Spleen (tissue), 11 donors: ENCODE measurements at regions not wholly inside any gene's neighbourhood (a gene's known extent, or its start where the extent isn't known, plus 50 kb on each side); places are given as distances from the start of the nearest gene placed in this dataset.

ENCODE experiments used
- DNase-seq: peaks from one replicate; pipeline ENCODE4 v3.0.0-alpha.2; 2020
- H3K27ac ChIP-seq, 8 donors: fragments of 200-600 bp; sonication (generic) in 7 of 8; 1 replicate in 4 of 8; 2 replicates in 4 of 8; pipeline versions ENCODE4 v1.5.0 to v1.8.0; 2016 to 2021; ENCODE audit warnings: inconsistent platforms in 4 of 8, mild to moderate bottlenecking in 4 of 8, moderate library complexity in 1 of 8
- H3K27me3 ChIP-seq, 7 donors: fragments of 200-600 bp; sonication (generic) in 6 of 7; replicated peaks in 1 of 7; 1 replicate in 4 of 7; 2 replicates in 3 of 7; pipeline versions ENCODE4 v1.5.0 to v1.8.0; 2016 to 2021; ENCODE audit warnings: inconsistent platforms in 3 of 7, mild to moderate bottlenecking in 1 of 7
- H3K36me3 ChIP-seq, 6 donors: fragments of 200-600 bp; sonication (generic) in 5 of 6; 1 replicate in 4 of 6; 2 replicates in 2 of 6; pipeline versions ENCODE4 v1.5.0 to v1.8.0; 2016 to 2021; ENCODE audit warnings: inconsistent platforms in 2 of 6
- H3K4me1 ChIP-seq, 6 donors: fragments of 200-600 bp; sonication (generic) in 5 of 6; 1 replicate in 3 of 6; 2 replicates in 3 of 6; pipeline versions ENCODE4 v1.5.0 to v1.8.0; 2016 to 2021; ENCODE audit warnings: inconsistent platforms in 3 of 6
- H3K4me3 ChIP-seq, 8 donors: fragments of 200-600 bp; sonication (generic) in 7 of 8; 1 replicate in 4 of 8; 2 replicates in 4 of 8; pipeline versions ENCODE4 v1.5.0 to v1.8.0; 2016 to 2021; ENCODE audit warnings: inconsistent platforms in 4 of 8, mild to moderate bottlenecking in 4 of 8, moderate library complexity in 2 of 8
- H3K9me3 ChIP-seq, 8 donors: fragments of 200-600 bp; sonication (generic) in 7 of 8; 1 replicate in 4 of 8; 2 replicates in 4 of 8; pipeline versions ENCODE4 v1.5.0 to v1.8.0; 2016 to 2021; ENCODE audit warnings: inconsistent platforms in 4 of 8
- POLR2A ChIP-seq, 3 donors: fragments of 450-650 bp; IDR thresholded peaks; one replicate each; pipeline ENCODE4 v1.5.1; 2017; ENCODE audit warnings: antibody characterized with exemption in 3 of 3, mild to moderate bottlenecking in 1 of 3
- POLR2AphosphoS5 ChIP-seq, 3 donors: sonication (generic); formaldehyde crosslinking; IDR thresholded peaks; one replicate each; pipeline ENCODE4 v1.5.1; 2017; ENCODE audit warnings: antibody characterized with exemption in 3 of 3
- WGBS, 5 donors: extraction: QIAGEN DNeasy Blood & Tissue Kit in 3 of 5; methylation state at CpG; one replicate each; pipeline versions ENCODE4 v1.1.5 to v1.1.7; 2013 to 2018; 5-methylcytosine and 5-hydroxymethylcytosine counted together
- intact Hi-C: fragments of 100-400 bp; cut with DNase I; formaldehyde crosslinking; loops from one replicate; pipeline ENCODE4 v1.15.0; 2023; ENCODE audit warnings: low total_unique reads
- TF ChIP-seq, protein P1 (sequence below), 11 experiments: fragments of 200-600 bp in 7 of 11; fragments of 450-650 bp in 4 of 11; sonication (generic) in 4 of 11; IDR thresholded peaks in 8 of 11; conservative IDR thresholded peaks in 3 of 11; 1 replicate in 7 of 11; 2 replicates in 4 of 11; pipeline versions ENCODE4 v1.4.0 to v1.8.0; 2016 to 2021; ENCODE audit warnings: antibody characterized with exemption in 11 of 11, inconsistent platforms in 4 of 11, mild to moderate bottlenecking in 1 of 11
- donor health status: healthy with polysubstance abuse.
- donor health status: DM: no; HTN: no; CAD: no; lungs with moderate emphysema.
- donor health status: DM: no; HTN: no; CAD: no.
- donor health status: Bipolar disorder and iron deficiency.
- donor health status: healthy.
- donor health status: DM: no; HTN: no; CAD: no.
- donor health status: DM: yes; HTN: yes; CAD: no.

DNA sequence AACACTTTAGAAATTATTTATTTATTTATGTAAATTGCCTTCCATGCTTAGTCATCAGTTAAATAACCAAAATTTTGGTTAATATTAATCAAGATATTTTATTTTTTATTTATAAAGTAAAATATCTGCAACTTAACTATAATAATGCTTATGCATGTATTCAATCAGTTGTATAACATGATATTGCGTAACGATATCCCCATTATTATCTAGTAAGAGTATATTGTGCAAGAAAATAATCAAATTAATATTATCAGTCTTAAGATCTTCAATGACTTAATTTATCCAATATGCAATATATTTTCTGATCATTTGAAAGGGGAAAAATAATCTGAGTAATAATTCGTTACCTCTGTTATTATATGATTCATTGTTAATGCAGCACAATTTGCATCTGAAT is 596.7 kb downstream of the GABRG1 start:
- no peak for TF ChIP-seq POLR2AphosphoS5 (IDR thresholded peaks at IDR 0.05)
- TF ChIP-seq, protein P1, sequence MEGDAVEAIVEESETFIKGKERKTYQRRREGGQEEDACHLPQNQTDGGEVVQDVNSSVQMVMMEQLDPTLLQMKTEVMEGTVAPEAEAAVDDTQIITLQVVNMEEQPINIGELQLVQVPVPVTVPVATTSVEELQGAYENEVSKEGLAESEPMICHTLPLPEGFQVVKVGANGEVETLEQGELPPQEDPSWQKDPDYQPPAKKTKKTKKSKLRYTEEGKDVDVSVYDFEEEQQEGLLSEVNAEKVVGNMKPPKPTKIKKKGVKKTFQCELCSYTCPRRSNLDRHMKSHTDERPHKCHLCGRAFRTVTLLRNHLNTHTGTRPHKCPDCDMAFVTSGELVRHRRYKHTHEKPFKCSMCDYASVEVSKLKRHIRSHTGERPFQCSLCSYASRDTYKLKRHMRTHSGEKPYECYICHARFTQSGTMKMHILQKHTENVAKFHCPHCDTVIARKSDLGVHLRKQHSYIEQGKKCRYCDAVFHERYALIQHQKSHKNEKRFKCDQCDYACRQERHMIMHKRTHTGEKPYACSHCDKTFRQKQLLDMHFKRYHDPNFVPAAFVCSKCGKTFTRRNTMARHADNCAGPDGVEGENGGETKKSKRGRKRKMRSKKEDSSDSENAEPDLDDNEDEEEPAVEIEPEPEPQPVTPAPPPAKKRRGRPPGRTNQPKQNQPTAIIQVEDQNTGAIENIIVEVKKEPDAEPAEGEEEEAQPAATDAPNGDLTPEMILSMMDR (IDR thresholded peaks at IDR 0.05 in 8 of 11, conservative IDR thresholded peaks at IDR 0.05 in 3 of 11) = no peak
- TF ChIP-seq POLR2A (IDR thresholded peaks at IDR 0.05) = no peak
- Histone ChIP-seq H3K4me1 (no peaks in the 10 kb centered on the region), H3K9me3 (peaks cover 0 to 38% (median 31%) of the 10 kb centered on the region in 8 donors), H3K27ac (no peak overlapping the region), H3K36me3 (no peaks in the 10 kb centered on the region), H3K4me3 (no peak overlapping the region), H3K27me3 (no peaks in the 10 kb centered on the region)
- no peak for DNase-seq
- intact Hi-C loops = no loop called here
- WGBS, 5 donors = 88 to 94% (median 91%) methylated on average over 3 of the region's 3 CpGs

DNA sequence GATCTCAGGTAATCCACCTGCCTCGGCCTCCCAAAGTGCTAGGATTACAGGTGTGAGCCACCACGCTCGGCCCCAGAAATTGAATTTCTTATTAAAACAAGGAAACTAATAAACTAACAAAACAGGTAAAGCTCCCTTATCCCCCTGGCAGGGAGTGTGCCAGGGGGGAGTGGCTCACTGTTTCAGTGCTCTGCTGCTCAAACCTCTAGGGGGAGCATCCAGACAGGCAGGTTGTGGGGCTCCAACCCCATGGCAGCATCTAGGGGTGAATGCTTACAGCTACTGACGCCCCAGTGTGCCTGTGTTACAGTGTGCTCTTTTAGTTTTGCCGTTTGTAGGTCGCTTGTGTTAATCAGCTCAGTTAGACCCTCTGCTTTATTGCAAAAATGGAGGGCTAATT is 605.0 kb downstream of the GABRG1 start:
- no peaks in the 10 kb centered on the region for H3K36me3 ChIP-seq
- 83 to 93% (median 86%) methylated on average over 6 of the region's 6 CpGs for WGBS, 5 donors
- H3K4me1 ChIP-seq = no peaks in the 10 kb centered on the region
- no peak for DNase-seq
- H3K4me3 ChIP-seq = no peak overlapping the region
- no peak overlapping the region for H3K27ac ChIP-seq
- intact Hi-C loops = no loop called here
- H3K9me3 ChIP-seq = peaks cover 0 to 21% (median 0%) of the 10 kb centered on the region in 8 donors
- TF ChIP-seq, protein P1 (IDR thresholded peaks at IDR 0.05 in 8 of 11, conservative IDR thresholded peaks at IDR 0.05 in 3 of 11) = no peak
- TF ChIP-seq POLR2A (IDR thresholded peaks at IDR 0.05) = no peak
- H3K27me3 ChIP-seq = no peaks in the 10 kb centered on the region

DNA sequence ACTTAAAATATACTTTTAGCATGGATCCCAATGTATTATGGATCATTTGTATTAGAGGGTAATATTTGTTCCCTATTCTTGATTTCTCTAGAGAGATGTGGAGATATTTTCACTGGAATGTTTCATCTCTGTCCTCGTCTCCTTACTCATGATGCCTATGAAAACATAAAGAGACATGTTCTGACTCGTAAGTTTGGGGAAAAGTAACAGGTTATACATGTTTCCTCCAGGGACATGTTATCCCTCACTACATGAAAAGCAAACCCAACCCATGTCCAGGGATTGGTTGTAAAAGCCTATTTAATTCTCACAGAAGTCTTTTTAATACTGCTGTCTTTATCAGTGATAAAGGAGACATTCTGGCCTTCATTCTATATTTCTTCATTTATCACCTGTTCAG is 621.4 kb downstream of the GABRG1 start:
- WGBS, 5 donors = 73 to 84% (median 77%) methylated on average over 2 of the region's 2 CpGs
- Histone ChIP-seq H3K4me1 (no peaks in the 10 kb centered on the region), H3K27me3 (no peaks in the 10 kb centered on the region), H3K27ac (no peak overlapping the region), H3K36me3 (no peaks in the 10 kb centered on the region), H3K4me3 (no peak overlapping the region), H3K9me3 (no peaks in the 10 kb centered on the region)
- no peak for TF ChIP-seq POLR2A (IDR thresholded peaks at IDR 0.05)
- no peak for TF ChIP-seq POLR2AphosphoS5 (IDR thresholded peaks at IDR 0.05)
- TF ChIP-seq, protein P1 (IDR thresholded peaks at IDR 0.05 in 8 of 11, conservative IDR thresholded peaks at IDR 0.05 in 3 of 11) = no peak
- intact Hi-C loops = no loop called here
- no peak for DNase-seq

DNA sequence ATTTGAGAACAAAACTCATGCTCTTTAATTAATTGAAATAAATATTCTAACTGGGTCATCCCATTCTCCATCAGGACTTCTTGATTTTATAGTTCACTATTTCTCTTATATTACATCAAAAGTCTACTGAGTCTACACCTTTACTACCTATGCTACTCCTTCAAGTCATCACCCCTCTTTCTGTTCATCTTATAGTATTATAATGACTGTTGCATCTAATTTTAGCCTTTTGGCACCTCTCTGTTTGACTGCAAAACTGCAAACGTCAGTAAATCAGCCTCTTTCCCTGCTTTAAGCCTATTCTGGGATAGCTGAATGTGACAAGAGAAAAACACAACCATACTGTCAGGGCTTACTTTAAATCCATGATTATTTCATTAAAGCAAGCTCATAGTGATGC is 639.1 kb downstream of the GABRG1 start:
- WGBS, 5 donors = 57 to 74% (median 61%) methylated on average over 1 of the region's 1 CpG
- no peak for DNase-seq
- no peaks in the 10 kb centered on the region for H3K9me3 ChIP-seq
- H3K27me3 ChIP-seq = no peaks in the 10 kb centered on the region
- H3K4me3 ChIP-seq = no peak overlapping the region
- H3K27ac ChIP-seq = no peak overlapping the region
- no peak for TF ChIP-seq POLR2A (IDR thresholded peaks at IDR 0.05)
- TF ChIP-seq, protein P1 (IDR thresholded peaks at IDR 0.05 in 8 of 11, conservative IDR thresholded peaks at IDR 0.05 in 3 of 11) = no peak
- no peak for TF ChIP-seq POLR2AphosphoS5 (IDR thresholded peaks at IDR 0.05)
- intact Hi-C loops = no loop called here
- H3K36me3 ChIP-seq = no peaks in the 10 kb centered on the region
- no peaks in the 10 kb centered on the region for H3K4me1 ChIP-seq
